HG02610 (cell line): ENCODE measurements at regions not wholly inside any gene's neighbourhood (a gene's known extent, or its start where the extent isn't known, plus 50 kb on each side); places are given as distances from the start of the nearest gene placed in this dataset.

ENCODE experiments used
- ATAC-seq: cut with Tn5 transposase; IDR thresholded peaks from one replicate; pipeline ENCODE4 v1.9.1; 2021; ENCODE audit warnings: mild to moderate bottlenecking, moderate library complexity; ENCODE audit not compliant: unreplicated experiment

DNA sequence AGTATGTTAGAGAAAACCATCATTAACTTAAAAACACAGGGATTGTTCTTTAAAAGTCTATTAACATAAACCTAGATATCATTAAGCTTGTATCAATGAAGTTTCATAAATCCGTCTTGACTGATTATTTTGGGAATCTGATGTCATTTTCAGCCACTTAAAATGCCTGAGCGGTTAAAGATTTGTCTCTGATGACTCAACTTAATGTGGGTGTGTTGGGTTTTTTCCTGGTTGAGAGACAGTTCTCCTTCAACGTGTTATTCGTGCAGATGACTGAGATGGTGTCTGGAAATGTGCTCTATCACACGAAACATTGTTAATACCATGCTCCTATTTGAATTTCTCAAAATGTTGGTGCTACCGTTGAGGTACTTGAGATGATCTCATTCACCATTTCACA is 227.3 kb upstream of the TENM3 start:
- peak; percentile 29 for ATAC-seq

DNA sequence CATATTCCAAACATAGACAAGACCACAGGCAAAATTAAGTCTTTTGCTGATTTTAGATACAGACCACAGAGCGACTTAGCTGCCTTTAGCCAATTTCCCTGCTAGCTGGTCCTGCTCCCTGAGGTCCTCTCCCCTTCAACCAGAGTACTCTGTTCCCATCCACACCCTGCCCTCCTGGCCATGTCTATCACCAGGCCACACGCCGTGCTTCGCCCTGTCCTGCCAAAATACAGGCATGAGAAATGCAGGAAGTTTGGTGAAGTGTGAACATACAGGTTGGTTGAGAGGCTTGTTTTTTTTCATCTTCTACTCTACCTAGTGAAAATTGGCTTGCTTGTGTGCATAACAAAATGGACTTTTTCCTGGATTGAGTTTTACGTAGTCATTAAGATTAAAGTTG is 226.2 kb upstream of the TENM3 start:
- ATAC-seq, result no peak

DNA sequence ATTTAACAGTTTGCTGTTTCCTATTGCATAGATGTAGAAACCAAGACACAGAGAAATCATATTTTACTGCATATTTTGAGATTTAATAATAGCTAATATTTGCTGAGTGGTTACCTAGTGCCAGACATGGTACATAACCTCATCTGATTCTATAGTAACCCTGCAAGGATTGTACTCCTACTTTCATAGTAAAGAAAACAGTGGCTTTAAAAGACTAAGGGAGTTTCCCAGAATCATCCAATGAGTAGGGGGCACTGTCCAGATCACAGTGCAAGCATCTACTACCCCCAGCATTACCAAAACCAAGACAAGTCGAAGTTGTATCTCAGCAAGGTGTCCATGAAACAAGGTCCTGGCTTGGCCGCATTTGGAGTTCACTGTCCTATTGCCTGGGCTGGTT is 224.5 kb upstream of the TENM3 start:
- ATAC-seq, result peak; percentile 42

DNA sequence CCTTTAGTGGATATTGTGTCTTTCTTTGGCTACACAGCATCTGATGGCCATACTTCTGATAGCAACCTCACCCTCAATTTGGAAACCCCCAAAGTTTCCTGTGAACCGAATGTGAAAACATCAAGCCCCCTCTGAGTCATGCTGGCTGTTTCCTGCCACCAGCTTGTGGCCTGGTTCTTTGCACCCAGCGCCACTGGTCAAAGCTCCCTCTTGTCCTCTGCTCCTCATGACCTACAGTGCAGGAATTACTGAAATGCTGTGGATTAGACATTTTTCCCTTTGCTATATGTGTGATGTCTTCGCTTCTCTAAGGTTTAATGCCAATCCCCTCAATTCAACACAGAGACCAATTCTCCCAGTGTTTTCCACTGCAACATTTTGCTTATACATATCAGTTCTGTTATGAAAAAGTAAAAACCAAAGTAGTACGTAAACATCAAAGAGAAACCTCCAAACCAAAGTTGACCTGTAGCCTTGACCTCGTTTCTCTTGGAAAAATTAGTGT is 224.0 kb upstream of the TENM3 start:
- ATAC-seq, result peak; percentile 93

DNA sequence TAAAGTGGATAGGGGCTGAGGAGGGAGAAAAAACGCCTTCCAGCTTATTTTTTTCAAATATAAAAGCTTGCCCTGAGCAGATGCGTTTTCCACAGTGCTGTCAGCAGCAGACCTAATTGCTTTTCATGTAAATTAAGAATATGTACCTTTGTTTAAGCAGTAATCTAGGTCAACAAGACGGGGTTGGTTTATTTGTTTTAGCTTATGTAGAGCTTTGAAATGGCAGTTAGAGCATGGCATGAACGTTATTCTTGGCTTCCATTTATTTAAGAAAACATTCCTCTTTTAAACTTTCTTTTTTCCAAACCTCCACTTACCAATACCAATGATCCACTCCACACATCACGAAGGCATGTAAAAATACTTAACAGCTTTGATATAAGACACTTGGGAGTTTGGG is 220.3 kb upstream of the TENM3 start:
- no peak for ATAC-seq

DNA sequence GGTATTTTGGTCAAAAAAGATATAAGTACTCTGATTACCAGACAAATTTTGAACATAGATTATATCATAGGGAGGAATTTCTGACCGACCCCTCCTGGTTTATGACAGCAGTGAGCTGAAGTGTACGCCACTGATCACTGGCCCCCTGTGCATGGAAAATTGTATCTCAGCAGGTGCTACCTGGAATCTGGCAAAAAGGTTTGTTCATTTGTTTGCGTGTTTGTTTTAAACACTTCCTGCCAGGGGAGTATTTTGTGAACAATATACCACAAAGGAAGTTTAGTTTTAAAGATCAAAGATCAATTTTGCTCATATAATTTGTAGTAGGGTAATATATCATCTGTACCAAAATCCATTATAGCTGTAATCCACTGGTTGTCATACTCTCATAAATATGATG is 219.7 kb upstream of the TENM3 start:
- no peak for ATAC-seq

DNA sequence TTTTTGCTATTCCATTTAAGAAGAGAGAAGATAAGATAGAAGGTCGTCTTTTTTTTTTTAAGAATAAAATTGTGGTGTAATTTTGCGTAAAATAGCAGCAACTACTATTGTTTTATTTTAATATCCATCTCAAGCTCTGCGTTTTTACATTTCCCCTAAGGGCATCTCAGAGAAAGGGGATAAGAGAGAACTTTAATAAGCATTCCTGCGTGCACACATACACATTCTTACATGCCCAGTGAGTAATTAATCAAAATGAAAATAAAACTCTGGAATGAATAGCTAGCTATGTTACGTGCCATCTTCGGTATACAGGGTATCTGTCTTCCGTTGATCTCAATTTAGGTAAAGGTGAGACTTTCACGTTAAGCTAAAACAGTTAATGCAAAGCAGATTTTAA is 200.3 kb upstream of the TENM3 start:
- no peak for ATAC-seq

DNA sequence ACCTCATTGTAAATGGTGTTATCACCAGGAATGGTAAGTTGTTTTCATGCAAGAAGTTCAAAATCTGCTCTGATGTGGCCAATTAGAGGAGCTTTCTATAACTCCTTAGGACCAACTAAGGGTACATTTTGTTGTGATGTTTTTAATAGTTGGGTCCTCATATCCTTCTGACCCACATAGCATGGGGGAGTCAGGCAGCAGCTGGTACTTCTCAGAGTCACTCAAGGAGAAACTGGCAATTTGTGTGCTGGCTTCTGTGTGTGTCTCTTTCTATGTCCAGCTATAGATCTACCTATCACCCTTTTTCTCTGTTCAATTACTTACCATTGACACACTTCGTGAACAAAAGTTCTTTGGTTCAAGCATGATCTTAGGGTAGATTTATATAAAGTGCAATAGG is 194.3 kb upstream of the TENM3 start:
- ATAC-seq, result no peak

DNA sequence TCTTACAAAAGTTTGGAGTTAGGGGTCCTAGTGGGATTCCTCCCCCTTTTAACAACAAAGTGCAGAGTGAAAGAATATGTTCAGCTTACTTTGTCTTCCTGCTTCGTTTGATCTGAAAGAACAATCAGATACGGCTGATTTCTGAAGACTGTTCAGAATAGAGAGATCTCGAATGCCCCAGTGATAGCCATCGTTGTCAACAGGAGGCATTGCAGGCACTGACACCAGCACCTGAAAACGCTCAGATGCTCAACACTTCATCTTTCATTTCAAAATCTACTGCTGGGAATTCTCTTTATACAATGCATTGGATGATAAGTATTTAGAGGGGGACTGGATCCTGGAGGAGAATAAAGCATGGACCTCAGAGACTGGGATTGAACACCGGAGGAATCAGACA is 186.3 kb upstream of the TENM3 start:
- ATAC-seq, result no peak

DNA sequence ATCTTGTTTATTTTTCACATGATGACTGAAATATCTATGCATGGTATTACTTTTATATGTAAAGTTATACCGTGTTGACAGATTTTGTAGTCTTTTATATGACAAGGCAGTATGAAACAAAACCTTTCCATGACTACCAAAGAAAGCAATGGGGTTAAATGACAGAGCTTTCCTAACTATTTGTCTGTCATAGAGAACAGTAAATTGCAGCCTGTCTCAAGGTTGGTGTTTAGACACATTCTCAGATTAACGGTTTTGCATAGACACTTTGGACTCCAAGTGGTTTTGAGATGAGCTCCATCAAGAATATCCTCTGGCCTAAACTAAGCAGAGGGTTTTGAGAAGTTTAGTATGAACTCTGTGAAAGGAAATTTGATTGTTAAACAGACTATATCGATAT is 180.7 kb upstream of the TENM3 start:
- ATAC-seq, result no peak

DNA sequence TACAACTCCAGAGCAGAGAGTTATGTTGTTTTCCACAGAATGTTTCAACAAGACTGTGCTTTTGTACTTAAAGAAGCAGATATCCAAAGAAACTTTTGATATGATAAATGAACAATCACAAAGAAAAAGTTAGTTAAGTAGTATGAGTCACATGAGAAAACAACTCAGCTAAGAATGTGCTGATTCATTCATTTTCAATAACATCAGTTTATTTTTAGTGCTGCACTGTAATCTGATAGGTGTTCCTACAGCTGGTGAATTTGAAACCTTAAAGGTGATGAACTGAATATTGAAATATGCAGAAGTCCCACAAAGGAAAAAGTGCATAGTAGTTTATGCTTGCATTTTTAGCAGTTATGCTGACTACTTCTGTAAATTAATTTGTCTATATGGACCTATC is 180.3 kb upstream of the TENM3 start:
- no peak for ATAC-seq

DNA sequence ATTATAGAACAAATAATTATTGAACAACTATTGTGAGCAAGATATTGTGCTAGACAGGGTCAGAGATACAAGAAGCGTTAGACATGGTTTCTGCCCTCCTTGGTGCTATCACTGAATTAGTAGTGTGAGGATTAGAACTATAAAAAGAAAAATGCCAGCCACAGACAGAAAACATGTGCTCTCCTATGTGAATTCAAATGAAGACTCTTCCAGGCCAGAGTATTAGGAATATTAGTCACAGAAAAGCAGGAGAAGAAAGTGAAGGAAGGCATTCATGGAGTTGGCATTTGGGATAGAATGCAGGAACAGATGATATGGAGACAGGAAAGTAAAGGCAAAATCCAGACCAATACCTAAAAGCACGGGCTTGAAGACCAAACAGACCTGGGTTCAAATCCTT is 179.6 kb upstream of the TENM3 start:
- ATAC-seq, result no peak

DNA sequence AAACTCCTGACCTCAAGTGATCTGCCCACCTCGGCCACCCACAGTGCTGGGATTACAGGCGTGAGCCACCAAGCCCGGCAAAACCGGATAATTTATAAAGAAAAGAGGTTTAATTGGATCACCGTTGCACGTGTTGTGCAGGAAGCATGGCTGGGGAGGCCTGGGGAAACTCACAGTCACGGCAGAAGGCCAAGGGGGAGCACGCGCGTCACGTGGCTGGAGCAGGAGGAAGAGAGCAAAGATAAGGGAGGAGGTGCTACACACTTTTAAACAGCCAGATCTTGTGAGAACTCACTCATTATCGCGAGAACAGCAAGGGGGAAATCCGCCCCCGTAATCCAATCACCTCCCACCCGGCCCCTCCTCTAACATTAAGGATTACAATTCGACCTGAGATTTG is 177.9 kb upstream of the TENM3 start:
- no peak for ATAC-seq

DNA sequence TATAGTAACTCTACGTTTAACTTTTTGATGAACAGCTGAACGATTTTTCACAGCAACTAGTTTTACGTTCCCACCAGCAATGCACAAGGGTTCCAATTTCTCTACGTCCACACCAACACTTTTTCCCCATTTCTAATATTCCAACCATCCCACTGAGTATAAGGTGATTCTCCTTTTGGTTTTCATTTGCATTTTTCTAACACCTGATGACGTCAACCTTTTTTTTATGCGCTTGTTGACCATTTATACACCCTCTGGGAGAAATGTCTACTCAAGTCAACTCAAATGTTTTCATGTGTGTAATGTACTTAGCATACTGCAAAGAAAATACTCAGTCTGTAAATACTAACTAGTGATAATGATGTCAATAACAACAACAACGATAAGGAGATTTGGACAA is 177.2 kb upstream of the TENM3 start:
- ATAC-seq, result no peak

DNA sequence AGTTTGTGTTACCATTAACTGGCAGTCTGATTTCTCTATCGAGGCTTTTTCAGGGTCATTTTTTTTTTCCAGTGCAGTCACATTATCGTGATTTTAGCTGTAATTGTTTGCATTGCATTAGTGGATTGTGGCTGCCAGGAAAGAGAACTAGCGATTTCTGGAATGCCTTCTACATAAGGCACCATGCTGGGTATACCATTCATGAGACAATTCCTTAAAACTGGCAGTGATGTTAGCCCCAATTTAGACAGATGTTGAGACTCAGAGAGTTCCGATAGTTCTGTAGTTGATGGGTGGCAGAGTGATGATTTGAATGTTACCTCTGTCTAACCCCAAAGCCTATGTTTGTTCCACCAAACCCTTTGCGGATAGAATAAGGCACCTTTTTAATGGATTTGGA is 175.4 kb upstream of the TENM3 start:
- no peak for ATAC-seq

DNA sequence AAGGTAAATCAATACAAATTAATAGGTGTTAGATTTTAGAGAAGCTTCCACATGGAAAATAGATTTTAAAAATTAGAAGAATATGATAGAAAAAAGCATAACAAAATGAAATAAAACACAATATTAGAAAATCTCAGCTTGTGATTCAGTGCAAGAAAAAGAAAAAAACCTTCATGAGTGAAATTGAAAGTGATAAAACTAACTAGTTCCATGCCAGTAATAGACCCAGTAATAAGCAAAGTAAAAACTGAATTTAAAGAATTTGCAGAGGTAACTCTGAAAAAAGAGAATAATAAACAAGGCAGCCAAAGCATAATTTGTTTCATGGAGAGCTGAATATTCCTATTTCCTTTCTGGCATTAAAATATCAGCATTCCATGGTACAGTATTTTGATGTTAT is 174.3 kb upstream of the TENM3 start:
- no peak for ATAC-seq

DNA sequence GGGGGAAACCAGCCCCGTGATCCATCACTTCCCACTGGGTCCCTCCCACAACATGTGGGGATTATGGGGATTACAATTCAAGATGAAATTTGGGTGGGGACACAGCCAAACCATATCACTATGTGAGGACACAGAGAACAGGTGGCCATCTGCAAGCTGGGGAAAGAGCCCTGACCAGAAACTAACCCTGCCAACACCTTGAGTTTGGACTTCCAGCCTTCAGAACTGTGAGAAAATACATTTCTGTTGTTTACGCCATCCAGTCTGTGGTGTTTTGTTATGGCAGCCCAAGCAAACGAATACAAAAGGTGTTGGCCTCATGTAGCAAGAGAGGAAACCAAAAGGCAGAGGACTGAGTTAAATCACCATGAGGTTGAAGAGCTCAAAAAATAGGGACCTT is 169.9 kb upstream of the TENM3 start:
- ATAC-seq, result no peak

DNA sequence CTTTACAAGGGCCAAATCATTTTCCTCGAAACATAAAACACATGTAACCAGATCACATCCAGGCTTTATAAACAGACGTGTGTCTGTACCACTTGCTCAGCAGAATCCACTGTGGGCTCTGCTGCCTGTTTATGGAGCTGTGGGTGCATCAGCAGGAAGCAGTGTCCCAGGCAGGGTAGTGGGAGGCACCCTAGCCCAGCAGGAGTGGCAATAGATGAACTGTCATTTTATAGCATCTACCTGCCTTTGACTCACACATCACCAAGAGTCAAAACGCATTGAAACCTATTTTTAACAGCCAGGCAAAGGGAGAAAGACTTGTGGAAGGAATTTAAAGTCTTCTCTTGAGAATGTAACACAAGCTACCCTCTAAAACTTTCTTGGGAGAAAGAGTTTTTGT is 169.1 kb upstream of the TENM3 start:
- ATAC-seq, result no peak

DNA sequence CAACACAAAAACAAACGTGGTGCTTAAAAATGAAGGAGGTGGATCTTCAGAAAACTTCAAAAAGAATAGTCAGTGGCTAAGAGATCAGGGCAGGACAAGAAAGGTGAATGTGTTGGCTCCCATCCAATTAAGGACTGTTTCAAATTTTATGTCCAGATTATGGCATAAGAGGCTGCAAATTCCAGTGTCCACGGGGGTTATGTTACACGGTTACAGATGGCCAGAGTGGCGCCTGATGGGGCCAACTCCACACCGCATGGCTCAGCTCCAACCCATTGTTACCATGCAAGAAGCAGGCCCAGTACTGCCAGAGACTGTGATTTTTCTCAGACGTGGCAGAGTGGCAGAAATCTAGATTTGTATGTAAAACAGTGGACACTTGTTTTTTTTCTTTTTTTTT is 168.4 kb upstream of the TENM3 start:
- no peak for ATAC-seq

DNA sequence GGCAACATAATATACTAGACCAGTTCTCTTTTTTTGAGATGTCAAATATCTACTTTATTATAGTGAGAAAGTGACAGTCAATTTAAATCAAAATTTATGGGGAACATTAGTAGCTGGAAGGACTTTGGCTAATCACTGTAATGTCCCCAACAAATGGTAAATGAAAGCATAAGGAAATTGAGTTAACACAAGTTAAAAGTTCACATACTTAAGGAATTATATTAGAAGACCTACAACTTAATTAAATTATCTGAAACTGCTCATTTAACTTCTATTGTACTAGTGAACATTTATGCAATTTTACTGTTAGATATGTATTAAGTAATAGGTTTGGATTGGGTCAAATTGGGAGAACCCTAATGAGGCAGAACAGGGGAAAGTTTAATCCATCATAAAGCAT is 160.3 kb upstream of the TENM3 start:
- ATAC-seq, result no peak

DNA sequence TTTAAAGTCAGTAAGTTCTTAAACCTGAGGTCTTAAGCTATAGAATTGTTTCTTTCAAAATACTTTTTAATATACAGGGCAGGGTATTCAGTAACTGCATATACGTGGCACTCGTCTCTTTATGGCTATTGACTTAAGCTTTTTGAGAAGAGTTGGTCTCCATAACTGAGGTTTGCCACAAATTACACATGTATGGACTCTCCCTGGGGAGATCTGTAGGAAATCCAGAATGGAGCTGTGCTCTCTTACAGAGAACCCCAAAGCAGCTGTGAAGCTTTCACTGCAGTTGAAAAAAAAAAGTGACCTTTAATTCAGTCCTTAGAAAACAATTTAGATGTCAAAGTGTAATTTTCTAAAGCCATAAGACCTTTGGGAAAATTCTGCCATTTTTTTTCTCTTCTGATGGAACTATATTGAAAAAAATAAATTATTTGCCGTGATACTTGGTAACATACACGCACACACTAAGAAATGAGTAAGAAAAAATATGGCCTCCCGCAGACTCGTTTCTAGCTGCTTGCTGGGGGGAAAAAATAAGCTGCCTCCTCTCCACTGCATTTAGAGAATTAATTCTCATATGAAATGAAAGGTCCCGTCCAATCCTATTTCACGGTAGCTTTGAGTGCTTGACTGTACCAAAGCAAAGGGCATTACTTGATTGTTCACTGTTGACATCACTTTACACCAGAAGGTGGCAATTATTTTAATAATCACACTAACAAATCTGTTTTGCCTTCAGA is 159.4 kb upstream of the TENM3 start:
- no peak for ATAC-seq

DNA sequence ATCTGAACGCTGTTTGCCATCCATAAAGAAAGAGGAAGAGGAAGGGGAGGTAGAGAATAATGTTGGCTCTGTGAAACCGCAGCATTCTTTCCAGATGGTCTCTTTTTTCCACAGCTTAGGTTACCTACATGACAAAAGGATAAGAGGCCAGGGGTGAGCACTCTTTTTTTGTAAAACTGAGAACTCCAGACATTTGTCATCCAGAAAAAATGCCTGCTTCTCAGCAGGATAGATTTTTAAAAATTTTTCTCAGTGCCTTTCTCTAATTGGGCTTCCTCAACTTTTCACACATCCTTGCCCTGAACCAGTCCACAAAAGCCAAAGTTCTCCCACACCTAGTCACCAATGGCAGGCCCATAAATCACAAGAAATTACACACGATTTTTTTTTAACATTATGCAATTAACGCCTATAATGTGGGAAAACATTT is 158.1 kb upstream of the TENM3 start:
- no peak for ATAC-seq

DNA sequence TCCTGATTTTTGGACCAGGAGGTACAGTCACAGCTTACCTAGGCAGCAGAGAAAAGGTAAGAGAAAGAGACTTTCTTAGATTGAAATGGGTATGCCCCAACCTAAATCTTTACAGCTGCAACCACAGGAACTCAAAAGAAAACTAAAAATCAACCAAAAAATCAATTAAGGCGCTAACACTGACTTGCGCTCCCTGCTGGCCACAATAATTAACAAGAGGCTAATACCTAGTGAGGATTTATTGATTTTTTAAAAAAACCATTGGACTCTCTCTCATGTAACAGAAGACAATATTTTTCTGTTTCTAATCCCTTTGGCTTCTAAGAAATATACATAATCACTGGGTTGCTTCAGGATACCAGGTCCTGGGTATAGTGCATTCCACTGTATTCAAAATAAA is 153.9 kb upstream of the TENM3 start:
- ATAC-seq, result no peak
